A549 (cell line): ENCODE measurements at regions not wholly inside any gene's neighbourhood (a gene's known extent, or its start where the extent isn't known, plus 50 kb on each side); places are given as distances from the start of the nearest gene placed in this dataset.

Source experiments
- ATAC-seq, 2 experiments: fragments of 200-7000 bp in 1 of 2; fragments of >200 bp in 1 of 2; cut with Nextera tagmentation in 1 of 2; cut with Tn5 transposase in 1 of 2; 3 replicates each; pipeline versions ENCODE4 v1.8.0 to v1.9.1; 2018 to 2020; ENCODE audit warnings: mild to moderate bottlenecking in 1 of 2, moderate library complexity in 1 of 2
- CTCF ChIA-PET: fragments of 300-600 bp; sonication (Branson Sonifier 250); formaldehyde crosslinking; extraction: SDS; loops from one replicate; lab custom pipeline; 2021; ENCODE audit warnings: antibody characterized with exemption, inconsistent platforms; lab: Yijun Ruan, JAX
- POLR2A ChIA-PET: fragments of 350-600 bp; formaldehyde crosslinking; extraction: SDS; loops from one replicate; lab custom pipeline; 2021; ENCODE audit warnings: antibody characterized with exemption, inconsistent platforms; lab: Yijun Ruan, JAX
- DNase-seq, 2 experiments: peaks; one replicate each; pipeline versions ENCODE4 v3.0.0 to v3.0.0-alpha.2; 2011 to 2016; ENCODE audit warnings: low read depth in 1 of 2, low spot score in 1 of 2
- FAIRE-seq: peaks from 2 replicates; lab custom pipeline; 2011; peaks lifted over from hg19 to GRCh38; lab: Jason Lieb, UNC
- H3K27ac ChIP-seq, 2 experiments: fragments of >200 bp; sonication (Bioruptor Twin); formaldehyde crosslinking; 3 replicates each; pipeline ENCODE4 v1.5.1; 2016 to 2017
- H3K4me1 ChIP-seq: fragments of >200 bp; sonication (Bioruptor Twin); formaldehyde crosslinking; 3 replicates; pipeline ENCODE4 v1.6.1; 2016
- H3K4me2 ChIP-seq: fragments of >200 bp; sonication (Bioruptor Twin); formaldehyde crosslinking; 3 replicates; pipeline ENCODE4 v1.6.1; 2016
- H3K4me3 ChIP-seq: fragments of >200 bp; sonication (Bioruptor Twin); formaldehyde crosslinking; 3 replicates; pipeline ENCODE4 v1.5.1; 2016
- H3K9me3 ChIP-seq: fragments of >200 bp; sonication (Bioruptor Twin); formaldehyde crosslinking; 3 replicates; pipeline ENCODE4 v1.6.1; 2016
- CBX2 ChIP-seq: fragments of 200-600 bp; sonication (generic); IDR thresholded peaks from 2 replicates; pipeline ENCODE4 v1.6.1; 2016; ENCODE audit warnings: low read depth, mild to moderate bottlenecking, borderline replicate concordance
- CHD2 ChIP-seq: fragments of 150-350 bp; IDR thresholded peaks from 2 replicates; pipeline ENCODE4 v1.6.1; 2014; ENCODE audit warnings: low read length; ENCODE audit not compliant: partially characterized antibody
- CHD4 ChIP-seq: fragments of 200-600 bp; sonication (generic); IDR thresholded peaks from 2 replicates; pipeline ENCODE4 v1.6.1; 2016; ENCODE audit warnings: antibody characterized with exemption, mild to moderate bottlenecking, borderline replicate concordance
- EHMT2 ChIP-seq: fragments of 200-600 bp; sonication (generic); IDR thresholded peaks from 2 replicates; pipeline ENCODE4 v1.6.1; 2016; ENCODE audit warnings: antibody characterized with exemption, low read depth, mild to moderate bottlenecking, moderate library complexity
- EP300 ChIP-seq, 2 experiments: fragments of >200 bp; sonication (Bioruptor Twin); formaldehyde crosslinking; IDR thresholded peaks; 2 replicates in 1 of 2; 3 replicates in 1 of 2; pipeline ENCODE4 v1.6.1; 2016 to 2017
- ESRRA ChIP-seq: fragments of 150-350 bp; IDR thresholded peaks from 2 replicates; pipeline ENCODE4 v1.6.1; 2014; ENCODE audit warnings: mild to moderate bottlenecking, low read length, borderline replicate concordance
- FOSB ChIP-seq: fragments of 250-450 bp; sonication (Bioruptor Pico); IDR thresholded peaks from 2 replicates; pipeline ENCODE4 v1.5.0; 2020; ENCODE audit warnings: mild to moderate bottlenecking, moderate library complexity
- GATA3 ChIP-seq: IDR thresholded peaks from 2 replicates; pipeline ENCODE4 v1.6.1; 2012; ENCODE audit warnings: borderline replicate concordance
- HOXA7 ChIP-seq: fragments of 250-450 bp; sonication (Bioruptor Pico); IDR thresholded peaks from 2 replicates; pipeline ENCODE4 v1.5.0; 2020; ENCODE audit warnings: mild to moderate bottlenecking, moderate library complexity
- JUN ChIP-seq, 2 experiments: fragments of >200 bp; sonication (Bioruptor Twin); formaldehyde crosslinking; IDR thresholded peaks; 2 replicates in 1 of 2; 3 replicates in 1 of 2; pipeline ENCODE4 v1.6.1; 2016 to 2017
- KDM1A ChIP-seq: fragments of 200-600 bp; sonication (generic); IDR thresholded peaks from 2 replicates; pipeline ENCODE4 v1.6.1; 2016; ENCODE audit warnings: low read depth, mild to moderate bottlenecking
- KDM5A ChIP-seq: fragments of 200-600 bp; sonication (generic); IDR thresholded peaks from 2 replicates; pipeline ENCODE4 v1.6.1; 2016; ENCODE audit warnings: antibody characterized with exemption, mild to moderate bottlenecking
- MAFK ChIP-seq: fragments of 450-650 bp; IDR thresholded peaks from 2 replicates; pipeline ENCODE4 v1.6.1; 2014; ENCODE audit not compliant: partially characterized antibody
- MAZ ChIP-seq: fragments of 150-350 bp; IDR thresholded peaks from 2 replicates; pipeline ENCODE4 v1.6.1; 2014; ENCODE audit warnings: antibody characterized with exemption, low read depth, low read length, borderline replicate concordance
- NPAS2 ChIP-seq: fragments of 250-450 bp; sonication (Bioruptor Pico); IDR thresholded peaks from 2 replicates; pipeline ENCODE4 v1.8.0; 2022; ENCODE audit warnings: mild to moderate bottlenecking, moderate library complexity, borderline replicate concordance
- POLR2AphosphoS2 ChIP-seq: conservative IDR thresholded peaks from 2 replicates; pipeline ENCODE4 v1.6.1; 2012; ENCODE audit warnings: low read length, improper control_type of control experiment, inconsistent platforms
- RFX5 ChIP-seq: fragments of 450-650 bp; IDR thresholded peaks from 2 replicates; pipeline ENCODE4 v1.7.1; 2014; ENCODE audit warnings: antibody characterized with exemption, mild to moderate bottlenecking, moderate library complexity
- RNF2 ChIP-seq: fragments of 200-600 bp; sonication (generic); IDR thresholded peaks from 2 replicates; pipeline ENCODE4 v1.6.1; 2016; ENCODE audit warnings: low read depth, mild to moderate bottlenecking, antibody characterized with exemption, moderate library complexity, borderline replicate concordance
- SMC3 ChIP-seq: fragments of >200 bp; sonication (Bioruptor Twin); formaldehyde crosslinking; IDR thresholded peaks from 3 replicates; pipeline ENCODE4 v1.6.1; 2018; ENCODE audit warnings: inconsistent platforms
- TFCP2L1 ChIP-seq: fragments of 250-450 bp; sonication (Bioruptor Pico); IDR thresholded peaks from 2 replicates; pipeline ENCODE4 v1.5.0; 2021; ENCODE audit warnings: mild to moderate bottlenecking
- ZFP36 ChIP-seq: fragments of 450-650 bp; IDR thresholded peaks from 2 replicates; pipeline ENCODE4 v1.6.1; 2014; ENCODE audit warnings: borderline replicate concordance; ENCODE audit not compliant: partially characterized antibody
- ZNF302 ChIP-seq: fragments of 250-450 bp; sonication (Bioruptor Pico); IDR thresholded peaks from 2 replicates; pipeline ENCODE4 v1.9.0; 2021; ENCODE audit warnings: inconsistent platforms, mild to moderate bottlenecking, moderate library complexity
- WGBS: methylation state at CpG from one replicate; pipeline ENCODE4 v1.1.6; 2017; ENCODE audit errors: missing lambda C conversion rate; 5-methylcytosine and 5-hydroxymethylcytosine counted together
- TF ChIP-seq, protein P1 (sequence below): fragments of 250-450 bp; sonication (Bioruptor Pico); IDR thresholded peaks from 2 replicates; pipeline ENCODE4 v1.5.0; 2020; ENCODE audit warnings: low read depth, mild to moderate bottlenecking, moderate library complexity
- TF ChIP-seq, protein P2 (sequence below): fragments of 450-650 bp; IDR thresholded peaks from 2 replicates; pipeline ENCODE4 v1.6.1; 2014; ENCODE audit warnings: antibody characterized with exemption
- TF ChIP-seq, protein P3 (sequence below): fragments of 250-450 bp; sonication (Bioruptor Pico); IDR thresholded peaks from 2 replicates; pipeline ENCODE4 v1.5.0; 2021; ENCODE audit warnings: mild to moderate bottlenecking, moderate library complexity, borderline replicate concordance
- TF ChIP-seq, protein P4 (sequence below): IDR thresholded peaks from 2 replicates; pipeline ENCODE4 v1.6.1; 2012
- TF ChIP-seq, protein P5 (sequence below): IDR thresholded peaks from 2 replicates; pipeline ENCODE4 v1.6.1; 2012
- TF ChIP-seq, protein P6 (sequence below): fragments of >200 bp; sonication (Bioruptor Twin); formaldehyde crosslinking; IDR thresholded peaks from 3 replicates; pipeline ENCODE4 v1.5.1; 2016

DNA sequence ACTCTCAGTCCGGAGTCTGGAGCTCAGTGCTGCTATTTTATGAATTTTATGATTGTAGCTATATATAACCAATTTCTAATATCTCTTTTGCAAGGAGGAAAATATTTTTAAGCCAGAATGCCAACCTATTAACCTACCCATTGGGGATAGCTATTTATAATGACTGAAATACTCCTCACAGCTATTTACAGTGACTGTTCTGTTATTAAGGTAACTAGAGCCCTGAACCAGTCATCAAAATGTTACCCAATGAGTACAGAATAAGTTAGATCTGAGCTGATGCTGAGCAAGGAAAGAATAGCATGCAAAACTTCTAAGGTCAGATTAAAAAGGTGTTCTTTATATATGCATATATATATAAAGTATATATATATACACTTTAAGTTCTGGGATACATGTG lies 79.6 kb upstream of the PPP2R3A start:
- Histone ChIP-seq H3K4me3 (no peak overlapping the region), H3K4me2 (no peak overlapping the region), H3K9me3 (no peaks in the 10 kb centered on the region), H3K4me1 (no peaks in the 10 kb centered on the region), H3K27ac (no peak overlapping the region)
- 6% methylated on average over 1 of the region's 1 CpG for WGBS
- ATAC-seq (no peak), FAIRE-seq (no peak), DNase-seq (no peak)
- TF ChIP-seq SMC3 (no peak), POLR2AphosphoS2 (no peak)
- TF ChIP-seq, protein P1, sequence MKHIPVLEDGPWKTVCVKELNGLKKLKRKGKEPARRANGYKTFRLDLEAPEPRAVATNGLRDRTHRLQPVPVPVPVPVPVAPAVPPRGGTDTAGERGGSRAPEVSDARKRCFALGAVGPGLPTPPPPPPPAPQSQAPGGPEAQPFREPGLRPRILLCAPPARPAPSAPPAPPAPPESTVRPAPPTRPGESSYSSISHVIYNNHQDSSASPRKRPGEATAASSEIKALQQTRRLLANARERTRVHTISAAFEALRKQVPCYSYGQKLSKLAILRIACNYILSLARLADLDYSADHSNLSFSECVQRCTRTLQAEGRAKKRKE = no peak
- ChIA-PET POLR2A (no interaction called here), CTCF (interaction anchor here (1.3 to 2.3 kb wide), 2 partner anchors 9 to 1091 kb away, joined by 3 to 10 read pairs; partner anchors contain the start of gene EPHB1)

DNA sequence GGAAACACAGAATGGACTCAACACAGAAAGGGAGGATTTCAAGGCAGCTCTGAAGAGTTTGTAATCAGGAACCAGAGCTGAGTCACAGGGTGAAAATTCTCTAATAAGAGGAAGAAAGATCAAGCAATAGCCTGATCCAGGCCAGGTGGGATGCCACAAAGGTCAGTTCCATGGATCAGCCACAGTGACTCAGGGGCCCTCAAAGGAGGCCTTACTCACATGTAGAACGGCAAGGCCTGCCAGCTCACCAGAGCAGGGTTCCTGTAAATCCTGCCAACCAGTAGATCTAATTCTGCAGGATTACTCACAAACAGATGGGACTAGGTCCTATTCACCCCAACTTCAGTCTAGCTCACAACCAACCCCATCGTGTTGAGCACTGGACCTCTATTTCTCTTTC lies 78.3 kb upstream of the PPP2R3A start:
- no peak overlapping the region for H3K4me3 ChIP-seq
- H3K4me2 ChIP-seq = no peak overlapping the region
- no peak overlapping the region for H3K27ac ChIP-seq
- TF ChIP-seq NPAS2 = no peak
- TF ChIP-seq, protein P2, sequence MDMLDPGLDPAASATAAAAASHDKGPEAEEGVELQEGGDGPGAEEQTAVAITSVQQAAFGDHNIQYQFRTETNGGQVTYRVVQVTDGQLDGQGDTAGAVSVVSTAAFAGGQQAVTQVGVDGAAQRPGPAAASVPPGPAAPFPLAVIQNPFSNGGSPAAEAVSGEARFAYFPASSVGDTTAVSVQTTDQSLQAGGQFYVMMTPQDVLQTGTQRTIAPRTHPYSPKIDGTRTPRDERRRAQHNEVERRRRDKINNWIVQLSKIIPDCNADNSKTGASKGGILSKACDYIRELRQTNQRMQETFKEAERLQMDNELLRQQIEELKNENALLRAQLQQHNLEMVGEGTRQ = no peak
- no peak for TF ChIP-seq CHD2
- no peak for TF ChIP-seq ZNF302
- TF ChIP-seq, protein P3, sequence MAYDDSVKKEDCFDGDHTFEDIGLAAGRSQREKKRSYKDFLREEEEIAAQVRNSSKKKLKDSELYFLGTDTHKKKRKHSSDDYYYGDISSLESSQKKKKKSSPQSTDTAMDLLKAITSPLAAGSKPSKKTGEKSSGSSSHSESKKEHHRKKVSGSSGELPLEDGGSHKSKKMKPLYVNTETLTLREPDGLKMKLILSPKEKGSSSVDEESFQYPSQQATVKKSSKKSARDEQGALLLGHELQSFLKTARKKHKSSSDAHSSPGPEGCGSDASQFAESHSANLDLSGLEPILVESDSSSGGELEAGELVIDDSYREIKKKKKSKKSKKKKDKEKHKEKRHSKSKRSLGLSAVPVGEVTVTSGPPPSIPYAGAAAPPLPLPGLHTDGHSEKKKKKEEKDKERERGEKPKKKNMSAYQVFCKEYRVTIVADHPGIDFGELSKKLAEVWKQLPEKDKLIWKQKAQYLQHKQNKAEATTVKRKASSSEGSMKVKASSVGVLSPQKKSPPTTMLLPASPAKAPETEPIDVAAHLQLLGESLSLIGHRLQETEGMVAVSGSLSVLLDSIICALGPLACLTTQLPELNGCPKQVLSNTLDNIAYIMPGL (CRISPR knock-in tag) = no peak
- TF ChIP-seq RNF2 = no peak
- no peak for TF ChIP-seq FOSB (CRISPR knock-in tag)
- TF ChIP-seq, protein P4, sequence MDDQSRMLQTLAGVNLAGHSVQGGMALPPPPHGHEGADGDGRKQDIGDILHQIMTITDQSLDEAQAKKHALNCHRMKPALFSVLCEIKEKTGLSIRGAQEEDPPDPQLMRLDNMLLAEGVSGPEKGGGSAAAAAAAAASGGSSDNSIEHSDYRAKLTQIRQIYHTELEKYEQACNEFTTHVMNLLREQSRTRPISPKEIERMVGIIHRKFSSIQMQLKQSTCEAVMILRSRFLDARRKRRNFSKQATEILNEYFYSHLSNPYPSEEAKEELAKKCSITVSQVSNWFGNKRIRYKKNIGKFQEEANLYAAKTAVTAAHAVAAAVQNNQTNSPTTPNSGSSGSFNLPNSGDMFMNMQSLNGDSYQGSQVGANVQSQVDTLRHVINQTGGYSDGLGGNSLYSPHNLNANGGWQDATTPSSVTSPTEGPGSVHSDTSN = no peak
- no peak for TF ChIP-seq EHMT2
- TF ChIP-seq, all 56 proteins: peak for 0
- FAIRE-seq = no peak
- no peaks in the 10 kb centered on the region for H3K9me3 ChIP-seq
- DNase-seq = no peak
- H3K4me1 ChIP-seq = no peaks in the 10 kb centered on the region
- ChIA-PET POLR2A (no interaction called here), CTCF (no interaction called here)
- 0% methylated on average over 2 of the region's 2 CpGs for WGBS
- ATAC-seq = no peak

DNA sequence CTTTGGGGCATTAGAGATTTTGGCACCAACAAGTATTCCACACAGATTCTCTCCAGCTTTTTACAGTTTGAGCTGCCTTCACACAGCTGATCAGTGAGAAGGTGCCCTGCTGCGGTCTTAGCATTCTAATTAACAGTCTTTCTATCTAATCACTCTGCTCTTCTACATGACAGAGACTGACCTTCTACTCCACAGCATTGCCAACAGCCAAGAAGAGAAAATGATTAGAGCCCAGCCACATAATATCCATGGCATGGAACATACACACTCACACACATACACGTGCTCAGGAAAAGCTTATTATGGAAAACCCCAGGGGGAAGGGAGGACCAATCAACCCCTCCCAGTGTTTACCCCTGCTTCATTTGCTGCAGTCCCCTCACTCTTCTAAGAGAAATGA lies 76.1 kb upstream of the PPP2R3A start:
- ChIA-PET POLR2A (no interaction called here), CTCF (no interaction called here)
- no peak for DNase-seq
- ATAC-seq = no peak
- H3K27ac ChIP-seq = no peak overlapping the region
- H3K4me2 ChIP-seq = no peak overlapping the region
- no peaks in the 10 kb centered on the region for H3K4me1 ChIP-seq
- FAIRE-seq = no peak
- H3K9me3 ChIP-seq = no peaks in the 10 kb centered on the region
- no peak overlapping the region for H3K4me3 ChIP-seq
- WGBS = 21% methylated on average over 2 of the region's 2 CpGs
- TF ChIP-seq MAFK = no peak
- TF ChIP-seq JUN (IDR thresholded peaks at IDR 0.05) = no peak
- no peak for TF ChIP-seq CHD4
- TF ChIP-seq HOXA7 (CRISPR knock-in tag) = no peak
- no peak for TF ChIP-seq TFCP2L1 (CRISPR knock-in tag)
- TF ChIP-seq, protein P5, sequence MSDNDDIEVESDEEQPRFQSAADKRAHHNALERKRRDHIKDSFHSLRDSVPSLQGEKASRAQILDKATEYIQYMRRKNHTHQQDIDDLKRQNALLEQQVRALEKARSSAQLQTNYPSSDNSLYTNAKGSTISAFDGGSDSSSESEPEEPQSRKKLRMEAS = no peak
- TF ChIP-seq KDM1A = no peak
- no peak for TF ChIP-seq ESRRA
- TF ChIP-seq CBX2 = no peak
- TF ChIP-seq GATA3 = no peak
- no peak for TF ChIP-seq ZFP36
- TF ChIP-seq KDM5A = no peak
- TF ChIP-seq MAZ = no peak
- TF ChIP-seq, protein P6, sequence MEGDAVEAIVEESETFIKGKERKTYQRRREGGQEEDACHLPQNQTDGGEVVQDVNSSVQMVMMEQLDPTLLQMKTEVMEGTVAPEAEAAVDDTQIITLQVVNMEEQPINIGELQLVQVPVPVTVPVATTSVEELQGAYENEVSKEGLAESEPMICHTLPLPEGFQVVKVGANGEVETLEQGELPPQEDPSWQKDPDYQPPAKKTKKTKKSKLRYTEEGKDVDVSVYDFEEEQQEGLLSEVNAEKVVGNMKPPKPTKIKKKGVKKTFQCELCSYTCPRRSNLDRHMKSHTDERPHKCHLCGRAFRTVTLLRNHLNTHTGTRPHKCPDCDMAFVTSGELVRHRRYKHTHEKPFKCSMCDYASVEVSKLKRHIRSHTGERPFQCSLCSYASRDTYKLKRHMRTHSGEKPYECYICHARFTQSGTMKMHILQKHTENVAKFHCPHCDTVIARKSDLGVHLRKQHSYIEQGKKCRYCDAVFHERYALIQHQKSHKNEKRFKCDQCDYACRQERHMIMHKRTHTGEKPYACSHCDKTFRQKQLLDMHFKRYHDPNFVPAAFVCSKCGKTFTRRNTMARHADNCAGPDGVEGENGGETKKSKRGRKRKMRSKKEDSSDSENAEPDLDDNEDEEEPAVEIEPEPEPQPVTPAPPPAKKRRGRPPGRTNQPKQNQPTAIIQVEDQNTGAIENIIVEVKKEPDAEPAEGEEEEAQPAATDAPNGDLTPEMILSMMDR = no peak
- TF ChIP-seq RFX5 = no peak
- TF ChIP-seq EP300 (IDR thresholded peaks at IDR 0.05) = no peak
